Omental fat pad (tissue), 3 donors: ENCODE measurements at regions not wholly inside any gene's neighbourhood (a gene's known extent, or its start where the extent isn't known, plus 50 kb on each side); places are given as distances from the start of the nearest gene placed in this dataset.
"Not testable (repeated sequence)": the region's sequence is repeated elsewhere in the genome, so short reads cannot be mapped to it uniquely, and the experiment has no call there.

Experiments used
- ATAC-seq: fragments of 150-250 bp; one replicate; pipeline ENCODE4 v1.9.1; 2016; ENCODE audit warnings: mild to moderate bottlenecking, moderate library complexity; ENCODE audit not compliant: low FRiP score
- DNase-seq: peaks from one replicate; pipeline ENCODE4 v3.0.0-alpha.2; 2019; ENCODE audit warnings: low spot score
- CTCF ChIP-seq, 3 donors: fragments of 450-650 bp; IDR thresholded peaks; one replicate each; pipeline ENCODE4 v1.5.1; 2016 to 2017; ENCODE audit warnings: antibody characterized with exemption in 3 of 3, mild to moderate bottlenecking in 3 of 3, moderate library complexity in 2 of 3

- no peak for DNase-seq
- no peak for TF ChIP-seq CTCF (IDR thresholded peaks at IDR 0.05)
- no peak for ATAC-seq
These were observed 160.3 kb downstream of the BMP7 start for GRCh38 chr20:57106030-57106682.

GRCh38 chr20:57106692-57107091 is 159.7 kb downstream of the BMP7 start:
- ATAC-seq (no peak), DNase-seq (no peak)
- TF ChIP-seq CTCF (IDR thresholded peaks at IDR 0.05) = no peak

- no peak for ATAC-seq
- no peak for DNase-seq
- no peak for TF ChIP-seq CTCF (IDR thresholded peaks at IDR 0.05)
These were observed 159.2 kb downstream of the BMP7 start for GRCh38 chr20:57107208-57107607.

- no peak for TF ChIP-seq CTCF (IDR thresholded peaks at IDR 0.05)
- DNase-seq = no peak
These were observed 158.2 kb downstream of the BMP7 start for GRCh38 chr20:57108218-57108617.

GRCh38 chr20:57108742-57109570 is 157.5 kb downstream of the BMP7 start:
- ATAC-seq = no peak
- no peak for TF ChIP-seq CTCF (IDR thresholded peaks at IDR 0.05)
- no peak for DNase-seq

More at GRCh38 chr20:57108218-57108617, 158.2 kb downstream of the BMP7 start:
- no peak for ATAC-seq

- DNase-seq = no peak
- no peak for ATAC-seq
- no peak for TF ChIP-seq CTCF (IDR thresholded peaks at IDR 0.05)
These were observed 156.9 kb downstream of the BMP7 start for GRCh38 chr20:57109571-57109953.

- ATAC-seq, DNase-seq: not testable (repeated sequence)
These were observed 156.1 kb downstream of the BMP7 start for GRCh38 chr20:57110121-57111027.
